HepG2 (cell line): ENCODE measurements at regions not wholly inside any gene's neighbourhood (a gene's known extent, or its start where the extent isn't known, plus 50 kb on each side); places are given as distances from the start of the nearest gene placed in this dataset.

ENCODE experiments used
- ESRRA ChIP-seq: sonication (generic); formaldehyde crosslinking; IDR thresholded peaks from 2 replicates; pipeline ENCODE4 v1.5.1; 2020; ENCODE audit warnings: mild to moderate bottlenecking, low read depth, missing genetic modification reagents
- KLF15 ChIP-seq: sonication (generic); formaldehyde crosslinking; IDR thresholded peaks from 2 replicates; pipeline ENCODE4 v1.8.1; 2023; ENCODE audit warnings: borderline replicate concordance, mild to moderate bottlenecking, inconsistent platforms, missing genetic modification reagents, mixed read lengths
- MEIS1 ChIP-seq: sonication (generic); formaldehyde crosslinking; IDR thresholded peaks from 2 replicates; pipeline ENCODE4 v1.9.0; 2021; ENCODE audit warnings: mild to moderate bottlenecking, missing genetic modification reagents, moderate library complexity, borderline replicate concordance
- MTF2 ChIP-seq: sonication (generic); formaldehyde crosslinking; IDR thresholded peaks from 2 replicates; pipeline ENCODE4 v1.5.0; 2020; ENCODE audit warnings: missing genetic modification reagents, borderline replicate concordance
- PRDM4 ChIP-seq: sonication (generic); formaldehyde crosslinking; IDR thresholded peaks from 2 replicates; pipeline ENCODE4 v1.9.0; 2021; ENCODE audit warnings: missing genetic modification reagents, borderline replicate concordance
- SRSF1 ChIP-seq: fragments of 200-400 bp; formaldehyde crosslinking; optimal IDR thresholded peaks from 2 replicates; pipeline ENCODE3; 2017; ENCODE audit warnings: mild to moderate bottlenecking, low read depth, low read length, moderate library complexity
- SYNCRIP ChIP-seq: fragments of 200-400 bp; formaldehyde crosslinking; IDR thresholded peaks from 2 replicates; pipeline ENCODE4 v1.6.1; 2018; ENCODE audit warnings: mild to moderate bottlenecking, low read depth, low read length; ENCODE audit not compliant: insufficient read depth
- TCF12 ChIP-seq, 2 experiments: fragments of 450-650 bp in 1 of 2; sonication (generic) in 1 of 2; formaldehyde crosslinking in 1 of 2; IDR thresholded peaks; 2 replicates each; pipeline versions ENCODE4 v1.6.1 to v1.8.0; 2017 to 2022; ENCODE audit warnings: antibody characterized with exemption in 1 of 2, mild to moderate bottlenecking in 1 of 2, missing genetic modification reagents in 1 of 2, moderate library complexity in 1 of 2
- ZHX2 ChIP-seq, 2 experiments: sonication (generic) in 1 of 2; formaldehyde crosslinking in 1 of 2; IDR thresholded peaks; 2 replicates each; pipeline versions ENCODE4 v1.6.1 to v1.9.0; 2014 to 2022; ENCODE audit warnings: antibody characterized with exemption in 1 of 2, borderline replicate concordance in 1 of 2, inconsistent platforms in 1 of 2, low read depth in 1 of 2, missing genetic modification reagents in 1 of 2
- ZNF646 ChIP-seq: sonication (generic); formaldehyde crosslinking; IDR thresholded peaks from 2 replicates; pipeline ENCODE4 v1.9.0; 2021; ENCODE audit warnings: mild to moderate bottlenecking, missing genetic modification reagents

- TF ChIP-seq ZHX2 (IDR thresholded peaks at IDR 0.05; ENCODE audit: low read depth) (no peak), ZHX2 (CRISPR knock-in tag; IDR thresholded peaks at IDR 0.05; ENCODE audit: borderline replicate concordance) (no peak), ZNF646 (CRISPR knock-in tag) (no peak), MTF2 (CRISPR knock-in tag) (no peak), TCF12 (IDR thresholded peaks at IDR 0.05) (no peak), TCF12 (CRISPR knock-in tag; IDR thresholded peaks at IDR 0.05) (no peak), MEIS1 (CRISPR knock-in tag) (no peak), ESRRA (CRISPR knock-in tag) (0 out of 2 replicates have a peak, but pooled peaks have one; percentile 58), KLF15 (CRISPR knock-in tag) (no peak), SYNCRIP (no peak), SRSF1 (no peak), PRDM4 (CRISPR knock-in tag) (no peak)
Observed at GRCh38 chr6:3965071-3965718, 113.7 kb downstream of the FAM217A start (continued).
